Fibroblast of skin of right quadriceps (primary cell): ENCODE measurements at regions not wholly inside any gene's neighbourhood (a gene's known extent, or its start where the extent isn't known, plus 50 kb on each side); places are given as distances from the start of the nearest gene placed in this dataset.
"Not testable (repeated sequence)": the region's sequence is repeated elsewhere in the genome, so short reads cannot be mapped to it uniquely, and the experiment has no call there.

Source experiments
- DNase-seq: peaks from one replicate; pipeline ENCODE4 v3.0.0-alpha.2; 2013

DNA sequence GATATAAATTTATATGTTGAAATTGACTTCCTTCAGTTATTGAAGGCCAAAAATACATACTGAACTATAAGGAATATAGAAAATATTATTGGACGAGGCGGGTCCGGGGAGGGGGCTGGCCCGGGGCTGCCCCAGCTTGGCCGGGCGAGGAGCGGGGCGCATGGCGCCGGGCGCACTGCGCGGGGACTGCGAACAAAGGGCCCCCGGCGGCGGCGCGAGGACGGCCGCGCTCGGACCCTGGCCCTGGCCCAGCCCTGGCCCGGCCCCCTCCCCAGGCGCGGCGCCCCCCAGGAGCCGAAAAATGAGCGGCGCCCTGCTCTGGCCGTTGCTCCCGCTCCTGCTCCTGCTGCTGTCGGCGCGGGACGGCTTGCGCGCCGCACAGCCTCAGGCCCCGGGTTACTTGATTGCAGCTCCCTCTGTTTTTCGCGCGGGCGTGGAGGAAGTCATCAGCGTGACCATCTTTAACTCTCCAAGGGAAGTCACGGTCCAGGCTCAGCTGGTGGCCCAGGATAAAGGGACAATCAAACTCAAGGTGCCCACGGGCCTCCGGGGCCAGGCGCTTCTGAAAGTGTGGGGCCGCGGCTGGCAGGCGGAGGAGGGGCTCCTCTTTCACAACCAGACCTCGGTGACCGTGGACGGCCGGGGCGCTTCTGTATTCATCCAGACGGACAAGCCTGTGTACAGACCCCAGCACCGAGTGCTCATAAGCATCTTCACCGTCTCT, 1247.6 kb upstream of the PHF14 start:
- not testable (repeated sequence) for DNase-seq

- DNase-seq = not testable (repeated sequence)
These were observed 1246.9 kb upstream of the PHF14 start for GRCh38 chr7:9726811-9727210.

DNA sequence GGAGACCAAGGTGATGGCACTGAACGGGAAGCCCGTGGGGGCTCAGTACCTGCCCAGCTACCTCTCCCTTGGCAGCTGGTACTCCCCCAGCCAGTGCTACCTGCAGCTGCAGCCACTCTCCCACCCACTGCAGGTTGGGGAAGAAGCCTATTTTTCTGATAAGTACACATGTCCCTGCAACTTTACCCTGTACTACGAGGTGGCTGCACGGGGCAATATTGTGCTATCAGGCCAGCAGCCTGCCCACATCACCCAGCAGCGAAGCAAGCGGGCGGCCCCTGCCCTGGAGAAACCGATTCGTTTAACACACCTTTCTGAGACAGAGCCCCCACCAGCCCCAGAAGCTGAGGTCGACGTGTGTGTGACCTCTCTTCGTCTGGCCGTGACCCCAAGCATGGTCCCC, 1246.2 kb upstream of the PHF14 start:
- not testable (repeated sequence) for DNase-seq

DNA sequence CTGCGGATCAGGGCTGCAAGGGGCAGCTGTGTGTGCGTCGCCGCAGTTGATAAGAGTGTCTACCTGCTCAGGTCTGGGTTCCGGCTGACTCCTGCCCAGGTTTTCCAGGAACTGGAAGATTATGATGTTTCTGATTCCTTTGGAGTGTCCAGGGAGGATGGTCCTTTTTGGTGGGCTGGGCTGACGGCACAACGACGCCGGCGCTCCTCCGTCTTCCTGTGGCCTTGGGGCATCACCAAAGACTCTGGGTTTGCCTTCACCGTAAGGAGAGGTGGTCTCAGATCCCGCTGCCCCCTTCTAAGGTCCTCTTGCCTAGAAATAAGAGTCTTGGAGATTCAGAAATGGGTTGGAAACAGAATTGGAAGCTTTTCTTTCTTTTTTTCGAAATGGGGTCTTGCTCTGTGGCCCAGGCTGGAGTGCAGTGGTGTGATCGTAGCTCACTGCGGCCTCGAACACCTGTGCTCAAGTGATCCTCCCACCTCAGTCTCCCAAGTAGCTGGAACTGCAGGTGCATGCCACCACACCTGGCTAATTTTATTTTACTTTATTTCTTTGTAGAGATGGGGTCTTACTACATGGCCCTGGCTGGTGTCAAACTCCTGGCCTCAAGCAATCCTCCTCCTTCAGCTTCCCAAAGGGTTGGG, 1245.5 kb upstream of the PHF14 start:
- DNase-seq = not testable (repeated sequence)

GRCh38 chr7:9752033-9752432, 1221.6 kb upstream of the PHF14 start:
- DNase-seq = no peak

DNA sequence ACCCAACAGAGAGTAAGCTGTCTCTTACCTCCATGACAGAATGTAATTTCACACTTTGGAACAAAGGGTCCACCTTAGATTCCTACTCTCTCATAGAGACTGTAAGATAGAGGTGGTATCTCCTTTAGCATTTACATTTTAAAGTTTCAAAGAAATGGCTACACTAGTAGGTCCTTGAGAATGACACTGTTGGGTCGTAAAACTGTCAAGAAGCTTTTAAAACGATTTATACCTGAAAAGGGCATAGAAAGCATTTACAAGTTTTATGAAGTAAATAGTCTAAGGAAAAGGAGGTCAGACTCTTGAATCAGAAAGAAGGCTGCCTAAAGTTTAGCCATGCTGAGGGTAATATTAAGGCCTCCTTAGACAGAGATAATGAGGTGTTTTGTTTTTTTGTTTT, 1212.4 kb upstream of the PHF14 start:
- DNase-seq = no peak

DNA sequence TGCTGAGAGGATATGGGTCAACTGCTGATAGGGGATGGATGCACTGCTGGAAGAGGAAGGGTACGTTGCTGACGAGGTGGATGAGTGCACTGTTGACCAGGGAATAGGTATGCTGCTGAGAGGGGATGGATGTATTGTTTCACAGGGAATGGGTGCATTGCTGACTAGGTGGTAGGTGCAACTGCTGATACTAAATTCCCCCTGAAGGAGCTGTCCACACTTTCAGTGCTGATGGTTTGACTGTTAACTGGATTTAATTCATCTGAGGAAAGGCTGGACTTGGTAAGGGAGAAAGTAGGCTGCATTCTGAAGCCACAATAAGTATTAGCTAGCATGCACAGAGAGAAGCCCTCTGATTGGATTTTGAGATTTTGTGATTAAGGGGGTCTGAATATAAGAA, 1196.8 kb upstream of the PHF14 start:
- DNase-seq = no peak

DNA sequence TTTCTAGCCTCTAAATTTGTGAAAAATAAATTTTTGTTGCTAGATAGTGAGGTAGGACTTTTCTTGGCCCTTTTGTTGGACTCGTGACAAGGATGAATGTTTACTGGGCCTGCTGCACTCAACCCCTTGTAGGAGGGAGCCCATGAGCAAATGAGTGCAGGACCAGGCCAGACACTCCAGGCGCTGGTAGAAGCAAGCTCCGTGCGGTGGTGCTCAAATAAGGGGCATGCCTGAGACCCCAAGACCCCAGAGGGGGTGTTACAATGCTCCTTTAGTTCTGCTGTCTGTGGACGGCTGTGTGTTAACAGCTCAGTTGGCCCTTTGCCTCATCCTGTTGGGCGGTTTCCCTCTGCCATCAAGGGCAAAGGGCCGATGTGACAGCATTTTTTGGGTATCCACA, 1195.3 kb upstream of the PHF14 start:
- no peak for DNase-seq

DNA sequence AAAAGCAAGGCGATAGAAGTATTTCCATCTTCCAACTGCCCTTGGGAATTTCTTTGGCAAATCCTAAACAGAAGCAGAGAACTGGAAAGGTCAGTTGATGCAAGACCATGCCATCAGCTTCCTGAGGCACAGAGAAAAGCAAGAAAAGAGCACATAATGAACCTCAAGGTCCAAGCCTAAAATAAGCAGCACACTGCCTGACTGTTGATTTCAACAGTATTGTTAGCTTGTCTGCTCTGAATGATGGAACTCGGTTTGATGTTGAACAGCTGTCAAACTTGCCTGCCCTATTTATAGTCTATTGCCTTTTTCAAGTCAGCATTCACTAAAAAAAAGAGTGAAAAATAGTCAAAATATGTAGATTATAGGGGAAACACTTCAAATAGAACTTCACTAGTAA, 1192.0 kb upstream of the PHF14 start:
- DNase-seq = no peak

- DNase-seq = no peak
These were observed 1191.4 kb upstream of the PHF14 start for GRCh38 chr7:9782275-9782674.

GRCh38 chr7:9785211-9785610, 1188.5 kb upstream of the PHF14 start:
- DNase-seq = no peak

- DNase-seq = no peak
These were observed 1177.4 kb upstream of the PHF14 start for GRCh38 chr7:9796241-9796640.

GRCh38 chr7:9822458-9823290, 1151.0 kb upstream of the PHF14 start:
- DNase-seq = no peak

DNA sequence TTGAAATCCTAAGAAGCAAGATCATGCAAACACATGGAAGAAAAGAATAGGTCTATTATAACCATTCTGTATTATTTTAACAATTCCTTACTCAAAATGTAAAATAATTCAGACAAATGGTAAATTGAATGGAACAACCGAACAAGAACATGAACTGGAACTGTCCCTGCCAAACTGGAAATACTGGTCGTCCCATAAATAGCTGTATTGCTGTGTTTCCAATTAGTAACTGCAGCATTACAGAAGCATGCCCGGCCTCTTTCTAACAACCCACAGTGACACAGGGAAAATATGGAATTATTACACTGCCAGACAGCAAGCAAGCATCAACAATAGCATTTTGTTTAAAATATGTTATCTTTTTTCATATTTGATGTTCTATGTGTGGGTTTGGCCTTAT, 1138.5 kb upstream of the PHF14 start:
- DNase-seq = no peak

DNA sequence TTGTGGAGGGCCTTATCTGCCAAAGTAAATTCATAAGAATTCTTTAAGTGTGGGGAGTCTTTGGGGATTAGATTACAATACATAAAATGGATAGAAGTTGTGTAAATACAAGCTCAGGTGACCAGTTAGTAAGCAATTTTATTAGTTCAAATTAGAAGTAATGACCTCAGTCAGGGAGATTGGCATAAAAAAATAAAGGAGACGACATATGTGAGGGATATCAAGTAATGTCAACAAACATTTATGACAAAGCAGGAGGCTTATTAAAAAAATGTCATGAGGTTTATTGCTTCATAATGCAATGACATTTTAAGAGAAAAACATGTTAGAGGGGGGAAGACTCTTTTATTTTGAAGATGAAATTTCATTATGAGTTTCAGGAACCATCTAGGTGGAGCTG, 1137.0 kb upstream of the PHF14 start:
- DNase-seq = no peak

GRCh38 chr7:9842301-9842700, 1131.4 kb upstream of the PHF14 start:
- DNase-seq = no peak

- DNase-seq = no peak
These were observed 1126.8 kb upstream of the PHF14 start for GRCh38 chr7:9846902-9847301.

GRCh38 chr7:9854605-9855004, 1119.1 kb upstream of the PHF14 start:
- no peak for DNase-seq

DNA sequence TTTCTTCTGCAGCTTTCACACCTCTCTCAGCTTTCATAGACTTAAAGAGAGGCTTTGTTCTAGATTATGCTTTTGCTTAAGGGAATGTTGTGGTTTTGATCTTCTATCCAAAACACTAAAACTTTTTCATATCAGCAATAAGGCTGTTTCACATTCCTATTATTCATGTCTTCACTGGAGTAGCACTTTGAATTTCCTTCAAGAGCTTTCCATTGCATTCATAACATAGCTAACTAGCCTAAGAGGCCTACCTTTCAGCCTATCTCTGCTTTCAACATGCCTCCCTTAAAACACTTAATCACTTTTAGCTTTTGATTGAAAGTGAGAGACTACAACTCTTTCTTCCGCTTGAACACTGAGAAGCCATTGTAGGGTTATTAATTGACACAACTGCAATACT, 1117.0 kb upstream of the PHF14 start:
- no peak for DNase-seq

DNA sequence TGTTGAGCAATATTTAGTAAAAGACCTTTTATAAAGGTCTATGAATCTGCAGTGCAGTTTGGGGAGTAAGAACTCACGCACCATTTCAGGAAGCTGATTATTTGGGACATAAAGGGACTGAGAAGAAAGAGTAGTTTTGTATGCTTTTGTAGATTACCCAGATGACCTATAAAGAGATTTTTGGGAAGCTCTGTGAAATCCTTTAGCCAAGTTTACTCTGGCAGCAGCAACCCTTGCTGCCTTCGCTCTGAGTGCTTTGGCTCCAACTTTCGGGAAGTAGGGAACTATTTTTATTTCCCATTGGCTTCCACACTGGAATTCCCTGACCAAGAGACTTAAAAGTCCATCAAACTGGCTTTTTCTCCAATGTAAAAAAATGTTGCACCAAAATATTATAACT, 1110.1 kb upstream of the PHF14 start:
- no peak for DNase-seq

DNA sequence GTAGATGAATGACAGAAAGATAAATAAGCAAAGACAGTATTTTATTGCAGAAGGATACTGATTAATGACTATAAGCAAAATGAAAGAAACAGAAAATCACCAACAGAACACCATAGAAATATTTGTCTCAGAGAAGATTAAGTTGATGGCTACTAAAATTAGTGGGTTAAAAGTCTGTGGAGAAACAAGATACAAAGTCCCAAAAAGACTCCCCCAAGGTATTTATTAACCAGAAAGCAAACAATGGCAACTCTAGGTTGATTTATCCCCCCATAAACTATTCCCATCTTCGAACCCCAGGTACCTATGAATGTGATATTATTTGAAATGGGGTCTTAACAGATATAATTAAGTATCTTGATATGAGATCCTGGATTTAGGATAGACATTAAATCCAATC, 1104.5 kb upstream of the PHF14 start:
- DNase-seq = no peak

GRCh38 chr7:9869566-9869965, 1104.1 kb upstream of the PHF14 start:
- no peak for DNase-seq

DNA sequence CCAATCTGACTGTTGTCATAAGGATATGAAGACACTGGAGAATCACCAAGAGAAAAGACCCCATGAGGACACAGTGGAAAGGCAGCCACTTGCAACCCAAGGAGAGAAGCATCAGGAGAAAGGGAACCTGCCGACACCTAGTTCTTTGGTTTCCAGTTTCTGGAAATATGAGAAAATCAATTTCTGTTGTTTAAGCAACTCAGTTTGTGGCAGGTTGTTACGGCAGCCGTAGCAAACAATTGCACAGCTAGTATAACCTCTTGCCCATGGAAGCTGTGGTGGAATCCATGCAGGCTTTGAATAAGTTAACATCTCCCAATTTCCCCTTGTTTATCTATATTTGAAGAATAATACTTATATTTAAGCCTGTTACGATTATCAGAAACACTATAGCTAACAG, 1103.0 kb upstream of the PHF14 start:
- DNase-seq = no peak

DNA sequence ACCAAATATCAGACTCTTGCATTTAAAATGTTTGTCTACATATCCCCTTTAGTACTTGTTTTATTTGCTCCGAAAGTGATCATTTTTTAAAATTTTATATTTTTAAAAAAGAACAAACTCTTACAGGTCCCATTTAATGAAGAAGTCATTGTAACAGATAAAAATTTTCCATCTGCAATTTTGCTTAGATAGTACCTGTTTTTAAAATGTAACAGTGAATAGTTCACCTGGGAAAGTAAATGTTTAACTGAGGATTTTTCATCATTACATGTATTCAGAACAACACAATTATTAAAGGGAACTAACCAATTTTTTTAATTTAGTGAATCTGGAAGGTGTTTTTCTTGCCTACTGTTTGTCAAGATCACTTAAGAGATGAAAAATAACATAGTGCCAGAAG, 1099.5 kb upstream of the PHF14 start:
- no peak for DNase-seq
